GM12892 (cell line): ENCODE measurements at regions not wholly inside any gene's neighbourhood (a gene's known extent, or its start where the extent isn't known, plus 50 kb on each side); places are given as distances from the start of the nearest gene placed in this dataset.

Experiments used
- POLR2A ChIP-seq: IDR thresholded peaks from 2 replicates; pipeline ENCODE4 v1.6.1; 2011; ENCODE audit warnings: low read depth, low read length, control low read depth
- POLR2AphosphoS5 ChIP-seq: IDR thresholded peaks from 2 replicates; pipeline ENCODE4 v1.6.1; 2011; ENCODE audit warnings: low read depth, low read length, control low read depth
- TAF1 ChIP-seq: IDR thresholded peaks from 2 replicates; pipeline ENCODE4 v1.6.1; 2011; ENCODE audit warnings: low read depth, mild to moderate bottlenecking, control low read depth, low read length, borderline replicate concordance

GRCh38 chrX:131955099-131955777 is 67.9 kb upstream of the STK26 start:
- TF ChIP-seq TAF1 (no peak), POLR2A (no peak), POLR2AphosphoS5 (no peak)
